Stimulated activated CD8-positive, alpha-beta memory T cell treated with anti-CD3 and anti-CD28 coated beads, Interleukin-7, amount 100 ng/mL, for 4 hours (primary cell): ENCODE measurements at regions not wholly inside any gene's neighbourhood (a gene's known extent, or its start where the extent isn't known, plus 50 kb on each side); places are given as distances from the start of the nearest gene placed in this dataset.

Experiments
- DNase-seq, 2 donors: peaks; one replicate each; pipeline ENCODE4 v3.0.0-alpha.2; 2020; ENCODE audit warnings: low read depth in 2 of 2

- no peak for DNase-seq
Observed at GRCh38 chr17:71380936-71381335, 739.9 kb upstream of the SOX9 start.

GRCh38 chr17:71383091-71383490 is 737.7 kb upstream of the SOX9 start:
- no peak for DNase-seq

- DNase-seq: no peak
Observed at GRCh38 chr17:71387456-71387855, 733.4 kb upstream of the SOX9 start.

DNA sequence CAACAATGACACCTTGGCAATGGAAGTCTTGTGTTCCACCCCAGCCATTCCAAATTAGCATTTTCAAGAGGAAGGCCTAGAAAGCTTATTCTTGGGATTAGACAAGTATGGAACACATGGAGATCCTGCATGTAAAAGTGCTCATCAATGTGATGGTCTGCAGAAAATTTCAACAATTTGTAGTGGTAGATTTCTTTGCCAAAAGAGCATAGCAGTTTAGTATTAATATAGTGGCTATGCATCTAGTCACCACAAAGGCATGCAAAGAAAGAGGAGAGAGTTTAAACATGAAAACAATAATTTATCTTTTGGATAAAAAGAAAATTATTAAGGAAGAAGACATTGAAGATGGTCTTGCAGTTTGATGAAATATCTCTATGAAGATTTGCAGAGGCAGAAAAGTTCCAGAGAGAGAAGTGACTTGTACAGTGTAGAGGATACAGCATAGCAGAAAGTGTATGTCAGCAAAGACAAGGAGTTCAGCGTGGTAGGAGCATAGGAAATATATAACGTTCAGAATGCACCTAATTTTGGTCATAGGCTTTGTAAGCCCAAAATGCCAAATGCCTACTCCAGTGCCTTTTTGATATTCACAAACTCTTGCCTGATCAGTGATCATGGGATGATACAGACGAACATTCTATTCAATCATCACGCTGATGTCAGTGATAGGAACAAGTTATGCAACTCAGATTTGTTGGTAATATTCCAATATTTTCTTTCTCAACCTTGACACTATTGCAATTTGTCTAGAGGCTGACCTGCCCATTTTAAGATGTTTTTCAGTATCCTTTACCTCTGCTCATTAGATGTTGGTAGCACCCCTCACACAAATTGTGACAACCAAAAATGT is 727.9 kb upstream of the SOX9 start:
- DNase-seq: no peak

DNA sequence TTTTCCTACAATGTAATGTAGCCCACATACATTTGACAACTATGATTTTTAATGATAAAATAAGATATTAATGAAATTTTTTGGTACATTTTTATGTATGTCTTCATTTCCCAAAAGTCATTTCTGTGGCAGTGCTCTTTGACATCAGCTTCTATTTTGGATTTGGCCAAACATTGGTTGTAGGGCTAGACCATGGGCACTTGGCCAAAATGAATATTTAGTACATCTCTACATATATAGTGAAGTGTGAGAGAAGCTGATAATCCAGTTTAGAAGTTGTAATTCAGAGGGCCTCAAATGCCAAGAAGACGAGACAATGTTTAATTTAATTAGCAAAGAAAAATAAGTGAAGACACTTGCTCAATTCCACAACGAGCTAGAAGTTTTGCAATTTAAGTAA is 724.9 kb upstream of the SOX9 start:
- DNase-seq: no peak

DNA sequence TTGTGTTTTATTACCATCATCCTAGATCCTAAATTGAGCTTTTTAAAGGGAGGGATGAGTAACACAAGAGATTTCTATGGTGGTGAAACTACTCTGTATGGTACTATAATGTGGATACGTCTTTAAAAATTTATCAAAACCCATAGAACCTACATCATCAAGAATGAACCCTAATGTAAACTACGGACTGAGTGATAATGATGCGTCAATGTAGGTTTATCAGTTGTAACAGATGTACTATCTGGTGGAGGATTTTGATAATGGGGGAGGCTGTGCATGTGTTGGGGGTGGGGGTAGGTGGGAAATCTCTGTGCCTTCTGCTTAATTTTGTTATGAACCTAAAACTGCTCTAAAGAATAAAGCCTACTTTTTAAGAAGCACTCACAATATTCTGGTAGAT is 724.1 kb upstream of the SOX9 start:
- no peak for DNase-seq

DNA sequence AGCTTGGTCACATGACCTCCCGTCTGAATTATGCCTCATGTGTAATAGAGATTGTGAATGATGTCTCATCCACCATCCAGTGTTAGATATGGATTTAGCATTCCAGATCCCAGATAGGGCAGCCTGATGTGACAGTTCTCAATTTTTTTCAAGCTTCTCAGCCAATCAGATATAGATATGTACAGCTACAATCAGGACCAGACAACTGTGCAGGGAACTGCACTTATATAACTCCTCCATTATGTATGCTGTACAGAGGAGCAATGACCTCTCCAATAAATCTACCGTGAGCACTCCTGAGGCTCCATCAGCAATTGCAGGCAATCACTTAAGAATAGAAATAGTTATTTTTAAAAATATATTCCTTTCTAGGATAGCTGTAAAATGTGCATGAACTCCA is 722.8 kb upstream of the SOX9 start:
- no peak for DNase-seq

GRCh38 chr17:71398800-71399219 is 722.0 kb upstream of the SOX9 start:
- DNase-seq: no peak

DNA sequence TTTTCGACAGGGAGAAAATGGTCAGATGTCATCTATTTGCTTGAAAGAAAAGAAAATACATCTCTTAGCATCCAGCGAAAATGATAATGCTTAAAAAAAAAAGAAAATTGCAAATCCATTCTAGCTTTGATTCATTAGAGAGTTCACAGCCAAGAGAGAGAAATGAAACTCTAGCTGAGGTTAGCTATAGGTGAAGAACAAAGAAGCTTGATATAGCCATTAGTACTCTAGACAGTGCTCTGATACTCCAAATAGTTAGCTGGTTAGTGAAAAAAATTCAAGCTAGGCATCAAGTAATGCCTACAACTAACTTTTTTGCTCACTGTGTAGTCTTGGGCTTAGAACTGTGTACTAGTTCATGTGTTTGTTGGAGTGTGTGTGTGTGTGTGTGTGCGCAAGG is 721.6 kb upstream of the SOX9 start:
- no peak for DNase-seq

- DNase-seq: no peak
Observed at GRCh38 chr17:71399649-71400048, 721.2 kb upstream of the SOX9 start.

GRCh38 chr17:71402007-71402406 is 718.8 kb upstream of the SOX9 start:
- no peak for DNase-seq

- DNase-seq: no peak
Observed at GRCh38 chr17:71402661-71403141, 718.1 kb upstream of the SOX9 start.

- no peak for DNase-seq
Observed at GRCh38 chr17:71405101-71405500, 715.7 kb upstream of the SOX9 start.

DNA sequence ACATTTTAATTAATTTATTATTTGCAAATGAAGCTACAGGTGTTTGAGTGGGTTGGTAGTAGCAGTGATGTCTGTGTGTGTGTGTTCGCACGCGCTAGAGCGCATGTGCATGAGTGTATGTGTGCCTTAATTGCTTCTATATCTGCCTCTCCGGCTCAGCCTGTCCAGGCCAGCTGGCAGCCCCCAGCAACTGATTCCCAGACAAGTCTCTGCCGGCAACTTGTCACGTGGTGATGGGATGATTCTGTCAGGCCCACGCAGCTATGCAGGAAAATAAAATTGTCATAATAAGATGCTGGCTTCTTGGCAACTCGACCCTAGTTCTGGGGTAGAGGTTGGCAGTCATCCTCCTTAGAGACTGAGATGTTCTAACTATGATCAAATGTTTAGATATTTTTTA is 712.8 kb upstream of the SOX9 start:
- no peak for DNase-seq

- DNase-seq: no peak
Observed at GRCh38 chr17:71409137-71409536, 711.7 kb upstream of the SOX9 start.

GRCh38 chr17:71409712-71410111 is 711.1 kb upstream of the SOX9 start:
- no peak for DNase-seq

DNA sequence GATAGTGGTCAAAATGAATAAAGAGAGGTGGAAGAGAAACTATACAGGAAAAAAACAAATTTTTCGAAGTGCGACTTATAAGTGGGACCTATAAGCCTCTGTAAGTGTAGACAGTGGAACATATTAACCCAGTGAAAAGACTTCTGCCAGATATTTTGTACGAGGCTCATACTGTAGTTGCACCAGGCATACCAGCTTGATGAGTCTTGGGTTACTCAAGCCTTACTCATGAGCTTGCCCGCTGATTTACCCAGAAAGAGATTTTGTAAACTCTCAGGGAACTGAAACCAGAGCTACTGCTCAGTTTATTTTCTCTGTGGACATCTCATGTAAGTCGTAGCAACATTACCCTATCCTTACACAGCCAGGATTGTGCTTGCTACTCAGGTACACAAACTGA is 708.0 kb upstream of the SOX9 start:
- no peak for DNase-seq

- DNase-seq: no peak
Observed at GRCh38 chr17:71413935-71414334, 706.9 kb upstream of the SOX9 start.

DNA sequence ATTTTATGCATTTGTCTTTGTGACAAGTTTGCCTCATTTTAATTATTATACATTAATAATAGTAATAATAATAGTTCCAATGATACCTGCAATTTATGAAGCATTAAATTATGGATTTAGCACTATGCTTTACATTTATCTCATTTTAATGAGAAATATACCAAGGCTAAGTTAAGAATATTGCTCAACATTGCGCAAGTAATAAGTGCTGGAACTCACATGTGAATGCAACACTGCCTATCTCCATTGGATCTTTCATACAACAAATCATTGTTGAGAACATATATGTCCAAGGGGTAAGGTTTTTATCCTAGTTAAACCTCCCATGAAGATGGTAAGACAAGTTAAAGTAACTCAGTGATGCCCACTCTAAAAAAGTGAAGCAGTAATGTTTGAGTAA is 703.7 kb upstream of the SOX9 start:
- DNase-seq: no peak

GRCh38 chr17:71422968-71423367 is 697.9 kb upstream of the SOX9 start:
- DNase-seq: no peak

GRCh38 chr17:71423871-71424546 is 696.8 kb upstream of the SOX9 start:
- DNase-seq: no peak

DNA sequence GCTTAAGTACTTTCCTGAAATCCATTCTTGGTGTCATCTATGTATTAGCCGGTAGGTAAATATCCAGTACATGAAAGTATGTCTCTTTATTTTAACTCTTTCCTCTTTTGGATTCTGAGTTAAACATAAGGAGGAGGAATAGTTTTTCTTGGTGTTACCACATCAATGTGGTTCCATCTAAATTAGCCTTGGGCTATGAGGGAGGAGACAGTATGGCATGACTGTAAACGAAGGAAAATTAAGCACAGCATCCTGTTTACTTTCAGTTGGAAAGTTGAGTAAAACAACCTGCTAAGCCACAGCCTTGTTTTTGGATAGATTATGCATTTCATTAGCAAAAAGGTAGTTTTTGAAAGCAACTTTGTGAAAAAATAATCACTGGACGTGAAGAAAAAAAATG is 693.0 kb upstream of the SOX9 start:
- DNase-seq: no peak

- no peak for DNase-seq
Observed at GRCh38 chr17:71428897-71429296, 691.9 kb upstream of the SOX9 start.
